ENCODE measurements at regions not wholly inside any gene's neighbourhood (a gene's known extent, or its start where the extent isn't known, plus 50 kb on each side); places are given as distances from the start of the nearest gene placed in this dataset.

- Histone ChIP-seq H3K4me2 (ENCODE audit: low read length) (no peak overlapping the region), H3K27ac (ENCODE audit: low read depth, low read length, poor library complexity, severe bottlenecking) (no peak overlapping the region), H3K79me2 (ENCODE audit: insufficient read depth, low read depth, low read length) (no peaks in the 10 kb centered on the region), H2AFZ (ENCODE audit: low read length) (no peak overlapping the region), H3K36me3 (ENCODE audit: insufficient read depth, low read length) (no peaks in the 10 kb centered on the region), H3K4me3 (ENCODE audit: low read depth, low read length, poor library complexity, severe bottlenecking) (no peak overlapping the region), H3K4me1 (ENCODE audit: insufficient read depth, low read length, poor library complexity, severe bottlenecking) (no peaks in the 10 kb centered on the region), H3K9me3 (ENCODE audit: low read length) (no peaks in the 10 kb centered on the region), H3K9me2 (ENCODE audit: insufficient read depth, low read length) (no peaks in the 10 kb centered on the region), H4K20me1 (ENCODE audit: insufficient read depth, low read length) (no peaks in the 10 kb centered on the region)
- POLR2A ChIA-PET: no interaction called here
- CTCF ChIA-PET (ENCODE audit: unreplicated experiment): no interaction called here
- BruUV-seq (replicated peaks): no TSS peak
- intact Hi-C loops (cut with micrococcal nuclease; ENCODE audit: unreplicated experiment): no loop called here
- DNase-seq (ENCODE audit: low spot score): no peak
- TF ChIP-seq, protein P1, sequence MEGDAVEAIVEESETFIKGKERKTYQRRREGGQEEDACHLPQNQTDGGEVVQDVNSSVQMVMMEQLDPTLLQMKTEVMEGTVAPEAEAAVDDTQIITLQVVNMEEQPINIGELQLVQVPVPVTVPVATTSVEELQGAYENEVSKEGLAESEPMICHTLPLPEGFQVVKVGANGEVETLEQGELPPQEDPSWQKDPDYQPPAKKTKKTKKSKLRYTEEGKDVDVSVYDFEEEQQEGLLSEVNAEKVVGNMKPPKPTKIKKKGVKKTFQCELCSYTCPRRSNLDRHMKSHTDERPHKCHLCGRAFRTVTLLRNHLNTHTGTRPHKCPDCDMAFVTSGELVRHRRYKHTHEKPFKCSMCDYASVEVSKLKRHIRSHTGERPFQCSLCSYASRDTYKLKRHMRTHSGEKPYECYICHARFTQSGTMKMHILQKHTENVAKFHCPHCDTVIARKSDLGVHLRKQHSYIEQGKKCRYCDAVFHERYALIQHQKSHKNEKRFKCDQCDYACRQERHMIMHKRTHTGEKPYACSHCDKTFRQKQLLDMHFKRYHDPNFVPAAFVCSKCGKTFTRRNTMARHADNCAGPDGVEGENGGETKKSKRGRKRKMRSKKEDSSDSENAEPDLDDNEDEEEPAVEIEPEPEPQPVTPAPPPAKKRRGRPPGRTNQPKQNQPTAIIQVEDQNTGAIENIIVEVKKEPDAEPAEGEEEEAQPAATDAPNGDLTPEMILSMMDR (conservative IDR thresholded peaks at IDR 0.05; ENCODE audit: low read length): no peak
- no peak for TF ChIP-seq EZH2phosphoT487 (IDR thresholded peaks at IDR 0.05; ENCODE audit: borderline replicate concordance, low read depth, low read length)
These were observed 880.3 kb downstream of the RPA4 start for GRCh38 chrX:97763981-97764380.

- H3K9me2 ChIP-seq (ENCODE audit: insufficient read depth, low read length): no peaks in the 10 kb centered on the region
- ChIA-PET POLR2A (no interaction called here), CTCF (ENCODE audit: unreplicated experiment) (no interaction called here)
- H3K36me3 ChIP-seq (ENCODE audit: insufficient read depth, low read length): no peaks in the 10 kb centered on the region
- H3K4me2 ChIP-seq (ENCODE audit: low read length): no peak overlapping the region
- no TSS peak for BruUV-seq (replicated peaks)
- H2AFZ ChIP-seq (ENCODE audit: low read length): no peak overlapping the region
- TF ChIP-seq, protein P1 (conservative IDR thresholded peaks at IDR 0.05; ENCODE audit: low read length): no peak
- no peak for TF ChIP-seq EZH2phosphoT487 (IDR thresholded peaks at IDR 0.05; ENCODE audit: borderline replicate concordance, low read depth, low read length)
- H3K79me2 ChIP-seq (ENCODE audit: insufficient read depth, low read depth, low read length): no peaks in the 10 kb centered on the region
- no peaks in the 10 kb centered on the region for H4K20me1 ChIP-seq (ENCODE audit: insufficient read depth, low read length)
- H3K4me1 ChIP-seq (ENCODE audit: insufficient read depth, low read length, poor library complexity, severe bottlenecking): no peaks in the 10 kb centered on the region
- no peak overlapping the region for H3K27ac ChIP-seq (ENCODE audit: low read depth, low read length, poor library complexity, severe bottlenecking)
- no peak for DNase-seq (ENCODE audit: low spot score)
- H3K9me3 ChIP-seq (ENCODE audit: low read length): no peaks in the 10 kb centered on the region
- no peak overlapping the region for H3K4me3 ChIP-seq (ENCODE audit: low read depth, low read length, poor library complexity, severe bottlenecking)
- intact Hi-C loops (cut with micrococcal nuclease; ENCODE audit: unreplicated experiment): no loop called here
These were observed 882.9 kb downstream of the RPA4 start for GRCh38 chrX:97766501-97767095.

DNA sequence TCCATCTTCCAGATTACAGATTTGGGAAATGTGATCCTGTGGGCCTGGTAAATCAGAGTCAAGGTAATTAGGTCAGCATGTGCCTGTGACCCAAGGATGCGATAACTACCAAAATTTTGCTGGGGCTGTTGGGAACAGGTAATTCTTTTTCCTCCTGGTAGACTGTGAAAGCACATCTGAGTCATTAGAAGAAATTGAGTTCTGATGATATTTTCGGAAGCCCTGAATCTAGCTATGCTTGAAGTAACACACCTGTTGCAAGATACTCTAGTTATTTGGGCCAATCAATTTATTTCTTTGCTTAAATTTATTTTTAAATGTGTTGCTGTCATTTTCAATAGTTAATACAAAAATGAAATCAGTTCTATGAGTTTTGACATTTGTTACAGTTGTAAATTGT lies 903.6 kb downstream of the RPA4 start:
- ChIA-PET POLR2A (interaction anchor here (0.7 kb wide), 1 partner anchor 342 kb away, joined by 3 read pairs; no protein-coding TSS in a partner anchor), CTCF (ENCODE audit: unreplicated experiment) (no interaction called here)
- Histone ChIP-seq H3K9me2 (ENCODE audit: insufficient read depth, low read length) (no peaks in the 10 kb centered on the region), H3K4me2 (ENCODE audit: low read length) (no peak overlapping the region), H3K4me1 (ENCODE audit: insufficient read depth, low read length, poor library complexity, severe bottlenecking) (no peaks in the 10 kb centered on the region), H3K36me3 (ENCODE audit: insufficient read depth, low read length) (no peaks in the 10 kb centered on the region), H4K20me1 (ENCODE audit: insufficient read depth, low read length) (no peaks in the 10 kb centered on the region), H3K4me3 (ENCODE audit: low read depth, low read length, poor library complexity, severe bottlenecking) (no peak overlapping the region), H3K9me3 (ENCODE audit: low read length) (no peaks in the 10 kb centered on the region), H3K79me2 (ENCODE audit: insufficient read depth, low read depth, low read length) (no peaks in the 10 kb centered on the region), H3K27ac (ENCODE audit: low read depth, low read length, poor library complexity, severe bottlenecking) (no peak overlapping the region), H2AFZ (ENCODE audit: low read length) (no peak overlapping the region)
- intact Hi-C loops (cut with micrococcal nuclease; ENCODE audit: unreplicated experiment): no loop called here
- no TSS peak for BruUV-seq (replicated peaks)
- DNase-seq (ENCODE audit: low spot score): no peak
- TF ChIP-seq, protein P1 (conservative IDR thresholded peaks at IDR 0.05; ENCODE audit: low read length): no peak
- TF ChIP-seq EZH2phosphoT487 (IDR thresholded peaks at IDR 0.05; ENCODE audit: borderline replicate concordance, low read depth, low read length): no peak
